Left colon (tissue), 2 donors: ENCODE measurements at regions not wholly inside any gene's neighbourhood (a gene's known extent, or its start where the extent isn't known, plus 50 kb on each side); places are given as distances from the start of the nearest gene placed in this dataset.
"Not testable (repeated sequence)": the region's sequence is repeated elsewhere in the genome, so short reads cannot be mapped to it uniquely, and the experiment has no call there.

Experiments
- ATAC-seq: fragments of 200-7000 bp; cut with Tn5 transposase; one replicate; pipeline ENCODE4 v1.9.1; 2020; ENCODE audit warnings: mild to moderate bottlenecking, moderate library complexity
- DNase-seq, 2 donors: peaks; one replicate each; pipeline ENCODE4 v3.0.0-alpha.2; 2020
- intact Hi-C, 2 donors: fragments of 100-400 bp; cut with DNase I in 1 of 2; cut with micrococcal nuclease in 1 of 2; formaldehyde crosslinking; loops; one replicate each; pipeline versions ENCODE4 v1.11.2 to v1.14.0; 2022; cut with DNase I, micrococcal nuclease
- donor health status: DM: no; HTN: no; CAD: no.
- donor health status: DM: yes; HTN: yes; CAD: no.

GRCh38 chr5:116747881-116748280 lies 173.3 kb upstream of the SEMA6A start:
- ATAC-seq = no peak
- no peak for DNase-seq
- intact Hi-C loops = no loop called here

- DNase-seq = no peak
- ATAC-seq = no peak
- intact Hi-C loops = no loop called here
Measured at GRCh38 chr5:116746668-116747067, 172.0 kb upstream of the SEMA6A start.

GRCh38 chr5:116740771-116741170 lies 166.1 kb upstream of the SEMA6A start:
- no peak for DNase-seq
- intact Hi-C loops = no loop called here
- ATAC-seq = no peak

- ATAC-seq = no peak
- intact Hi-C loops = no loop called here
- no peak for DNase-seq
Measured at GRCh38 chr5:116739571-116739970, 164.9 kb upstream of the SEMA6A start.

GRCh38 chr5:116738615-116739261 lies 164.1 kb upstream of the SEMA6A start:
- DNase-seq (no peak), ATAC-seq (no peak)
- intact Hi-C loops = no loop called here

- ATAC-seq (no peak), DNase-seq (no peak)
- intact Hi-C loops = no loop called here
Measured at GRCh38 chr5:116738239-116738614, 163.6 kb upstream of the SEMA6A start.

- intact Hi-C loops = no loop called here
- no peak for DNase-seq
- no peak for ATAC-seq
Measured at GRCh38 chr5:116736671-116737070, 162.0 kb upstream of the SEMA6A start.

- no peak for ATAC-seq
- no peak for DNase-seq
- intact Hi-C loops = no loop called here
Measured at GRCh38 chr5:116733991-116734975, 159.7 kb upstream of the SEMA6A start.

- intact Hi-C loops = no loop called here
- DNase-seq (no peak), ATAC-seq (no peak)
Measured at GRCh38 chr5:116732591-116732990, 158.0 kb upstream of the SEMA6A start.

- no peak for ATAC-seq
- no peak for DNase-seq
- intact Hi-C loops = no loop called here
Measured at GRCh38 chr5:116731432-116731831, 156.8 kb upstream of the SEMA6A start.

- no peak for ATAC-seq
- DNase-seq = no peak
- intact Hi-C loops = no loop called here
Measured at GRCh38 chr5:116730706-116731105, 156.1 kb upstream of the SEMA6A start.

GRCh38 chr5:116730185-116730584 lies 155.6 kb upstream of the SEMA6A start:
- intact Hi-C loops = no loop called here
- DNase-seq = no peak
- no peak for ATAC-seq

- intact Hi-C loops = no loop called here
- no peak for DNase-seq
- no peak for ATAC-seq
Measured at GRCh38 chr5:116727248-116727647, 152.6 kb upstream of the SEMA6A start.

- intact Hi-C loops, ATAC-seq, DNase-seq: not testable (repeated sequence)
Measured at GRCh38 chr5:116726180-116726579, 151.6 kb upstream of the SEMA6A start.

GRCh38 chr5:116724971-116725370 lies 150.3 kb upstream of the SEMA6A start:
- no peak for DNase-seq
- intact Hi-C loops = no loop called here
- no peak for ATAC-seq

- no peak for DNase-seq
- intact Hi-C loops = no loop called here
- ATAC-seq = no peak
Measured at GRCh38 chr5:116722651-116723050, 148.0 kb upstream of the SEMA6A start.

GRCh38 chr5:116719106-116719505 lies 144.5 kb upstream of the SEMA6A start:
- ATAC-seq (no peak), DNase-seq (no peak)
- intact Hi-C loops = no loop called here

- intact Hi-C loops = no loop called here
- ATAC-seq (no peak), DNase-seq (no peak)
Measured at GRCh38 chr5:116718317-116718716, 143.7 kb upstream of the SEMA6A start.

- intact Hi-C loops = no loop called here
- DNase-seq (no peak), ATAC-seq (no peak)
Measured at GRCh38 chr5:116709082-116709481, 134.5 kb upstream of the SEMA6A start.

- DNase-seq, ATAC-seq, intact Hi-C loops: not testable (repeated sequence)
Measured at GRCh38 chr5:116705121-116705519, 130.5 kb upstream of the SEMA6A start.
